Brain microvascular endothelial cell (primary cell): ENCODE measurements at regions not wholly inside any gene's neighbourhood (a gene's known extent, or its start where the extent isn't known, plus 50 kb on each side); places are given as distances from the start of the nearest gene placed in this dataset.

Source experiments
- DNase-seq: peaks from one replicate; pipeline ENCODE4 v3.0.0-alpha.2; 2020
- H3K27ac ChIP-seq: fragments of 250-450 bp; sonication (Bioruptor Pico); 2 replicates; pipeline ENCODE4 v1.5.1; 2020; ENCODE audit warnings: mild to moderate bottlenecking, moderate library complexity
- H3K27me3 ChIP-seq: fragments of 250-450 bp; sonication (Bioruptor Pico); replicated peaks from 2 replicates; pipeline ENCODE4 v1.5.1; 2020; ENCODE audit warnings: mild to moderate bottlenecking
- H3K36me3 ChIP-seq: fragments of 250-450 bp; sonication (Bioruptor Pico); replicated peaks from 2 replicates; pipeline ENCODE4 v1.5.1; 2020; ENCODE audit warnings: mild to moderate bottlenecking
- H3K4me3 ChIP-seq: 2 replicates; pipeline ENCODE4 v1.5.1; 2011; ENCODE audit warnings: low read depth, mild to moderate bottlenecking, control low read depth, low read length, moderate library complexity
- CTCF ChIP-seq: IDR thresholded peaks from 2 replicates; pipeline ENCODE4 v1.5.1; 2011; ENCODE audit warnings: low read depth, mild to moderate bottlenecking, moderate library complexity, low read length, control low read depth, inconsistent platforms; ENCODE audit errors: missing control alignments
- in situ Hi-C: cut with HindIII; loops from 2 replicates; pipeline ENCODE4 v1.10.0; 2017; ENCODE audit warnings: low sequenced_read_pairs, low pct_ligation_motif_present

DNA sequence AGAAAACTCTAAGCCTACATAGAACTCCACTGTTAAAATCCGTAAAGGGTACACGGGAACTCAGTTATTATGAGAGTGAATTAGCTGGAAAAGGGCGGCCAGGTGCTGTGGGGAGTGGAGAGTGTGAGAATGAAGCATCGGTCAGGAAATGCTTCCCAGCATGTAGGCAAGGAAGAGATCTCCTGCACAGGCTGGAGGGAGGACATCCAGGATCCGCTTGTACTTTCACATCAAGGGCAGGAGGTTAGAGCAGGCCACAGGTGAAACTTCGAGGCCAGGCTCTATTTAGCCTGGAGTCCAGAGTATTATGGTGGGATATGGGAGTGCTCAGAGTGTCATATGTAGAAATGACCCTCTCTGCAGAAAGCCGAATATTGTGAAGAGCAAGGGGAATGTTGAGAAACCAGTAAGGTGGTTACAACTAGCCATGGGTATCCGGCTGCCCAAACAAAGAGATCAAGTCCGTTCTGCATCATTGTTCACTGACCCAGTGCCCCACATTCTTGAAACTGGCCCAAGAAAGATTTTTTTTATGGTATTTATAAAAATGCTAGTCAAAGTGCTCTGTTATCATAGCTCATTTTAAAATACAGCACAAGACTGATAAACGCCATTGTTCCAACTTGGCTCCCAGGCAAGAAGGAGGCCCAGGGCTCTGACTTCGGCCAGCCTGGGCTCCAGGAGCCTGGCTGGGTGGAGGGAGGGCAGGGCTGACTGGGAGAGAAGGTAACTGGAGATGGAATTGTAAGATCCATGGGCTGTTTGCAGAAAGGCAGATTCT is 79.4 kb upstream of the HIF1A start:
- Histone ChIP-seq H3K36me3 (no peaks in the 10 kb centered on the region), H3K27me3 (no peaks in the 10 kb centered on the region), H3K27ac (peak overlapping the region; percentile 37), H3K4me3 (no peak overlapping the region)
- in situ Hi-C loops, result no loop called here
- TF ChIP-seq CTCF, result no peak
- DNase-seq, result no peak

DNA sequence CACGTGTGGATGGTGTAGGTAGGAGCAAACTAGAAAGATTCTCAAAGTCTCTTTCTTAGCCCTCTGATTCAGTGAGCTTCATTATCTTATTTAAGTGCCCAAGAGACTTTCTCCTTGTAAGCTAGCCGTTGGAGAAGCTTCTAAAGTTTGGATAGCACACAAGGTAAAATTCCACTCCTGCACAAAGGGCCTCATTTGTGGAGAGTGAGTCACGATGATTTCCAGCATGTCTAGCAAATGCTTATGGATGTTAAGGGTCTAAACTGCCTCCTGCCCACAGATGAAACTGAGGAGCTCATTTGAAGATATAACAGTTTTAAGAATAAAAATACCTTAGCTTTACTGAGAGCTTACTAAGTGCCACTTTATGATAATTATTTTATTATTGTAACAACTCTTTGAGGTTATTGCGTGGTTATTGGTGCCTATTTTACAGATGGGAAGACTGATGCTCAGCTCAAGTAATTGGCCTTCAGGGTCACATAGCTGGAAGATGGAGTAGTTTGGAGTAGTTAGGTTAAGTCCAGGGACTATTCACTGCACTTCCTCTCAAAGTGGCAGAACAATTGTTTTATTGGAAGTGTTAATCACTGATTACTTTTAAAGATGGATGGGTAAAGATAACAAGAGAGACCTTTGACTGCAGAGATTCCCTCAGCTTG is 78.7 kb upstream of the HIF1A start:
- no peaks in the 10 kb centered on the region for H3K27me3 ChIP-seq
- no peaks in the 10 kb centered on the region for H3K36me3 ChIP-seq
- H3K4me3 ChIP-seq, result no peak overlapping the region
- H3K27ac ChIP-seq, result peak overlapping the region; percentile 37
- DNase-seq, result peak; percentile 56
- in situ Hi-C loops, result no loop called here
- no peak for TF ChIP-seq CTCF

GRCh38 chr14:61618448-61618847 is 76.9 kb upstream of the HIF1A start:
- Histone ChIP-seq H3K27ac (no peak overlapping the region), H3K4me3 (no peak overlapping the region), H3K36me3 (no peaks in the 10 kb centered on the region), H3K27me3 (no peaks in the 10 kb centered on the region)
- no peak for DNase-seq
- in situ Hi-C loops, result no loop called here
- no peak for TF ChIP-seq CTCF

DNA sequence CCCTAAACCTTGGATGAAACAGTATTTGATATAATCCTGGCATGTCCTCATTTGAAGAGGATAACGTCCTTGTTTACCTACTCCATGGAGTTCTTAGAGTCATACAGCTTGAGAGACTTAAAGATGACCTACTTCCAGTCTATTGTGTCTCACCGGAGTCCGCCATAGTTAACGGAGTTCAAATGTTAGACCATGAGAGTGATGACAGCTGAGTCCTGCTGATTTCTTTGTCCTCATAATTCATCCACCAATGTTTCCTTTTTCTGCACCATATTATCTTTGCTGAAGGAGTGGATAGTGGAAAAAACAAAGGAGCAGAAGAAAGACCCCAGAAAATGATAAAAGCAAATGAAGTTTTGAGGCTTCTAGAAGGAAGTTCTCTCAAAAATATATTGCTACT is 75.8 kb upstream of the HIF1A start:
- Histone ChIP-seq H3K27ac (no peak overlapping the region), H3K27me3 (no peaks in the 10 kb centered on the region), H3K4me3 (no peak overlapping the region), H3K36me3 (no peaks in the 10 kb centered on the region)
- no peak for DNase-seq
- in situ Hi-C loops, result no loop called here
- no peak for TF ChIP-seq CTCF

GRCh38 chr14:61620130-61620946 is 75.0 kb upstream of the HIF1A start:
- peak; percentile 57 for DNase-seq
- Histone ChIP-seq H3K27me3 (no peaks in the 10 kb centered on the region), H3K27ac (no peak overlapping the region), H3K4me3 (no peak overlapping the region), H3K36me3 (no peaks in the 10 kb centered on the region)
- in situ Hi-C loops, result no loop called here
- no peak for TF ChIP-seq CTCF
